ENCODE measurements at regions not wholly inside any gene's neighbourhood (a gene's known extent, or its start where the extent isn't known, plus 50 kb on each side); places are given as distances from the start of the nearest gene placed in this dataset.
A peak's percentile ranks its signal among the peaks of the same experiment; 100 is the strongest.

- DNase-seq, result peak; percentile 22
Measured at GRCh38 chrX:58051346-58051745, 141.1 kb upstream of the ZXDA start.

GRCh38 chrX:58044130-58044529 lies 133.9 kb upstream of the ZXDA start:
- DNase-seq, result no peak

GRCh38 chrX:58025979-58026378 lies 115.7 kb upstream of the ZXDA start:
- peak; percentile 65 for DNase-seq

- DNase-seq, result no peak
Measured at GRCh38 chrX:57985951-57986350, 75.7 kb upstream of the ZXDA start.

- DNase-seq, result no peak
Measured at GRCh38 chrX:57984620-57985019, 74.4 kb upstream of the ZXDA start.

- DNase-seq, result peak; percentile 45
Measured at GRCh38 chrX:57977992-57978391, 67.7 kb upstream of the ZXDA start.

GRCh38 chrX:57964975-57965374 lies 54.7 kb upstream of the ZXDA start:
- DNase-seq, result peak; percentile 22
